ENCODE measurements at regions not wholly inside any gene's neighbourhood (a gene's known extent, or its start where the extent isn't known, plus 50 kb on each side); places are given as distances from the start of the nearest gene placed in this dataset.

- no peak for DNase-seq
Measured at GRCh38 chr7:117972606-117973005, 99.4 kb upstream of the CTTNBP2 start.

DNA sequence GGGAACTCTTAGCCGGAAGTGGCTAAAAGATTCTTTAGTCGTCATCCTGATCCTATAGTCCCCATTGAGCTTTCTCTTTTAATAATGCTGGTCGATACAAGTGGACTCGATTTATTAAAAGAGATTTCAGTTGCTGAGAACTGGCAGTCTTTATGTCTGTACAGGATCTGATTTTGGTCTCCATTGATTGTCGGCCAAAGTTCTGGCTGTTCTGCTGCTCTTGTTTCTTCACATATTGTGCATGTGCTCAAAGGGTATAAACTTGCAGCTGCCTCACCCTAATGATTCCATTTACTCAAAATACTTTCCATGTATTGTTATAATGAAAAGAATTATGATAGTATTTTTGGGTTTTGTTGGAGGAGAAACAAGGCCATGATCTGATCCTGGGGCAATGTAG is 100.7 kb upstream of the CTTNBP2 start:
- no peak for DNase-seq

DNA sequence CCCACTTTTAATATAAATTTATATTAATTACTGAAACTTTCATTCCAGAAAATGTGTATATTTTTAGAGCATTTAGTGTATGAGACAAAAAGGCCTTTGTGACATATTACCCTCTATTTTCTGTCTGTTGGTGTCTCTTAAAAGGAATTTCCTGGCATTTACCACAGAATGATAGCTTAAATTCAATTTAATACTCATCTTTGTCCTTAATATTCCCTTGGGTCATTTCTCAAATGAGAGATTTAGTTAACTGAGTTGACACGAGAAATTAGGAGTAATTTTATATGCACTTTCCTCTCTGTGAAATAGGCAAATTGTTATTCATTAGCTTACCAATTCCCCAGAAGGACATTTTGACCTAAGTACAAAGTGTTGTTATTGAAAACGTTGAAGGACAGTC is 101.7 kb upstream of the CTTNBP2 start:
- no peak for DNase-seq

DNA sequence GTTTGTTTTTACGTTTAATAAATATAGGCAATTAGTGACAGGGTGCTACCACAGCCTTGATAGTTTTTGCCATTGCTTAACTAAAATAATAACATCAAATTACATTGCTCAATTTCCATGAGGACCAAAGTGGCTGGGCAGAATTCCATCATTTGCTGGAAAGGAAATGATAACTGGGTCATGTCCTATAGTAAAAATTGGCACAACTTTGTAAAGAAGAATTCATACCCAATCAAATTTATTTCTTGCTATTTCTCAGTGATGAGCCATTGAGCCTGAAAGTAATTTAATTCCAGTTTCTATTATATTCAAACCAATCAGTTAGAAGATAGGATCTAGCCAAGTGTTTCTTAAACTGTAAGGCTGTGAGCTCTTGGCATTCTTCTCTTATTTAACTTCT is 102.2 kb upstream of the CTTNBP2 start:
- DNase-seq, result no peak

- no peak for DNase-seq
Measured at GRCh38 chr7:117979954-117980497, 106.8 kb upstream of the CTTNBP2 start.

- no peak for DNase-seq
Measured at GRCh38 chr7:117982071-117983055, 109.1 kb upstream of the CTTNBP2 start.

DNA sequence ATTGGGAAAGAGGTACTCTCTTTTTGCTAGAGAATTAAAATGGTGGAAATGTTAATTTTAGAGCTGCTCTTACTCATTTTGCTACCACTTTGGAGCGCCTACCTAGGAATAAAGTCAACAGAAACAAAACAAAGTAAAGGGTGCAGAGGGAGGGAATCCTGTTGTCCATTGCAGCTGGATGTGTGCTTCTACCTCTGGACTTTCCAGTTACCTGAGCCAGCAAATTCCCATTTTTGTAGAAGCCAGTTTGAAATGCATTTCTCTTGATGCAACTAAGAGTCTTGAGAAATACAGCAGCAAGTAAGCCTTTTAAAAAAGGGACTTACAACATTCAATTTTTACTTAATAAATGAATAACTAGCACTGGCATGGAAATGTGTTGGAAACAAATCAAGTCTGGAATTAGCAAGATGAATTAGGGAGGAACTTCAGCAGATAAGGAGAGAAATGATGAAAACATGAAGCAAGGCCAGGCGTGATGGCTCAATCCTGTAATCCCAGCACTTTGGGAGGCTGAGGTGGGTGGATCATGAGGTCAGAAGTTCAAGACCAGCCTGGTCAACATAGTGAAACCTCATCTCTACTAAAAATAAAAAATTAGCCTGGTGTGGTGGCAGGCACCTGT is 113.5 kb upstream of the CTTNBP2 start:
- DNase-seq, result no peak

GRCh38 chr7:117990834-117991233 is 117.6 kb upstream of the CTTNBP2 start:
- no peak for DNase-seq

GRCh38 chr7:117992635-117993376 is 119.6 kb upstream of the CTTNBP2 start:
- DNase-seq, result no peak

DNA sequence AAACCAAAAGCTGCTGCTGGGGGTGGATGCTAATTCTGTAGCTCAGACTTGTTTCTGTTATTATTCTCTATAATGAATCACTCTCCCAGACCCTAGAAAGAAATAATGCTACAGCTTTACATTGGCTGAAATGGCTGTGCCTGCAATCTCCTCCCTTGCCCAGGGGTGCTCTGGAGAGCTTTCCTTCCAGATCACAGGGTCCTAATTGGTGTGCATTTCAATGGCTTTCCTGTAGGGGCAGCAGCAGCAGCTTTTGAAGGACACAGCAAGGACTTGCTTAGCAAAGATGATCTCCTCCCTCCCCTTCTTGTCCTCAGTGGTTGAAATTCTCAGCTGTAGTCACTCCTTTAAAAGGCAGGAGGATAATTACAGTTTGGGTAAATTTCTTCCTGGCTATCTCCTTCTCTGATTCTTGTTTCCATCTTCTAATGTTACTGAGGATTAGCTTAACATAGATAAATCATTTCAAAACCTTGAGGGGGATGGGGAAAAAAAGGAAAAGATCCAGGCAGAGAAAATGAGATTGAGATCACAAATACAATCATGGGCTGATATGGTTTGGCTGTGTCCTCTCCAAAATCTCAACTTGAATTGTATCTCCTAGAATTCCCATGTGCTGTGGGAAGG is 120.2 kb upstream of the CTTNBP2 start:
- peak in 12 of 56 donors; percentile 1 to 44 (median 11) for DNase-seq

DNA sequence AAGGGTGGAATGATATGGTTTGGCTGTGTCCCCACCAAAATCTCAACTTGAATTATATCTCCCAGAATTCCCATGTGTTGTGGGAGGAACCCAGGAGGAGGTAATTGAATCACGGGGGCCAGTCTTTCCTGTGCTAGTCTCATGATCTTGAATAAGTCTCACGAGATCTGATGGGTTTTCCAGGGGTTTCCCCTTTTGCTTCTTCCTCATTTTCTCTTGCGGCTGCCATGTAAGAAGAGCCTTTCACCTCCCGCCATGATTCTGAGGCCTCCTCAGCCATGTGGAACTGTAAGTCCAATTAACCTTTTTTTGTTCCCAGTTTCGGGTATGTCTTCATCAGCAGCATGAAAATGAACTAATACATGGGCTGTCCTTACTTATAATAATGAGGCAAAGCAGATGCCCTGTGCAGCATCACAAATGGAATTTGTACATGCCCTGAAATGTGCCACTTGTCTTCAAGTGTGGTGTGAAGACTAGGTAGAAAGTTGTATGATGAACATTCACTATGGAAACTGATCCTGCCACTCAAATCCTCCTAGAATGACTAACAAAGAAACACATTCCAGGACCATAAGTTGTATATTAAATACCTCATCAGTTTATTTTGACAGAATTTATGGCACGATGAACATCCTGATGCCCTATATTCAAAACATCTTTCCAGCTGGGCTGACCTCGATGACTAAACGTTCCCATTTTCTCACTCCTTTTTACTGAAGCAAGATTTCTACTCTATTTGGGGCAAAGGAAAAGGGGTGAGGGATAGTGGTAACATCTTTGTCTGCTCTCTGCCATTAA is 122.8 kb upstream of the CTTNBP2 start:
- no peak for DNase-seq

GRCh38 chr7:117997862-117998825 is 124.9 kb upstream of the CTTNBP2 start:
- DNase-seq, result no peak

GRCh38 chr7:118000480-118001202 is 127.4 kb upstream of the CTTNBP2 start:
- DNase-seq, result no peak

DNA sequence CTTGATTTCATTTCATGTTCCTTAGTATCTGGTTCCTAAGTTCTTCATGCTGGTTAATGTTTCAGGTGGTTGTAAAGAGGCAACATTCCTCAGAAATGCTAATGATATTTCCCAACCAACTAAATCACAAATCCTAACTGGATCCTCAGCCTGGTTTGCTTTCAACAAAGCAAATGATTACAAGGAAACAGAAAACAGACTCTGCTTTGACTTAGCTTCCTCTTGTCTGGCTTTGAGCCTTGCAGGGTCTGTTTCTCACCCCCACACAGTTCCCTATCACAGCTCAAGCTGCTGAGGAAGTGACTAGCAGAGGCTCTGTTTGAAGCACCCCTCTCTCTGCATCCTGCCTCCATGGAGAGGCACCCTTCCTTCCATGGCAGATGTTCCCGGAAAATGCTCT is 130.2 kb upstream of the CTTNBP2 start:
- DNase-seq, result no peak

DNA sequence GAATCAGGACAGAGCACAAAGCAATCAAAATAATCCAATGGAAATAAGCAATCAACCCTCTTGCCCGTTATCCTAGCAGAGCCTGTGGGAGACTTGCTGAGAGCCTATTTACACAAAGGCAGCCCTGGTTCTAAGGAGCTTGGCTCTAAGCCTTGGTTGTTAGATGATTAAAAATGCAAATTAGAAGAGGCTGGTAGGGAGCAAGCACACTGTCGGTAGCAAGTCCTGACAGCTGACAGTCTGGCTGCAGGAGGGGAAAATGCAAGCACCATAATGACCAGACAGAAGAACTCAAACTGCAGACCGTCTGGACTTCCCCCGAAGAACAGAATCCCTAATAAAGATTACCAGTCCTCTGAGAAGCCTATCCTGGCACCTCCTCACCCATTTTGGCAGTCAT is 131.8 kb upstream of the CTTNBP2 start:
- DNase-seq, result peak in 7 of 56 donors; percentile 2 to 35 (median 17)

- no peak for DNase-seq
Measured at GRCh38 chr7:118006979-118007378, 133.7 kb upstream of the CTTNBP2 start.

DNA sequence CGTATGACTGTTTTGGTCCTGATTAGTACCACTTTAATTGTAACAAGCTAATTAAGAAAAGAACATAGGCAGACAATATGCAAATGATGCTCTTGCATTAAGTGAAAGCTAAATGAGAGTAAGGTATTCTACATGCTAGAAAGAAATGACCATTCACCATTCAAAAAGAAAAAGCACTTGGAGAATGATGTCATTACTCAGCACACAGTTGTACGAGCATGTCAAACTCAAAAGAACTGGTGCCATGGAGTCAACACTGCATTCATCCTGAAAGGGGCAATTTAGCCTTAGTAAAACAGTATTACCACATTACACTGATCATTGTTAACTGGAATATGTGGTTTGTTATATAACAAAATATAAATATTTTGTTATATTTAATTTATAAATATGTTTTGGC is 136.2 kb upstream of the CTTNBP2 start:
- DNase-seq, result no peak

DNA sequence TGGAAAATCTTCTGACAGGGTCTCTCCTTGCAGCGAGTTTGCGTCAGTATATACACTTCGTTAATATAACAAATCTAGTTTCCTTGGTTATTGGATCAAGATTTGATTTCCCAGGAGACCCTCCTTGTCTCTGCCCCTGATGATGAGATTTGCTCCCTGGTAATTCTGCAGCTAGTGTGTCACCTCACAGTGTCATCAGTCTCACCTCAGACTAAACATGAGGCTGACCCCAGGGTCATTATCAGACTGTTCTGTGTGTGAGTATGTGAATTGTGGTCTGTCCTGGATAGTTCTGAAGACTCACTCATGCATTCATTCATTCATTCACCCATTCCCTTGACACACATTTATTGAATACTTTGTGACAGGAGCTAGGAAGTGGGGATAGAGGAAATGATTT is 138.4 kb upstream of the CTTNBP2 start:
- no peak for DNase-seq

Data from nucleus accumbens (tissue), 56 donors.